Natural killer cell (primary cell): ENCODE measurements at regions not wholly inside any gene's neighbourhood (a gene's known extent, or its start where the extent isn't known, plus 50 kb on each side); places are given as distances from the start of the nearest gene placed in this dataset.

Experiments
- ATAC-seq, 3 donors: fragments of 150-1000 bp in 2 of 3; fragments of 200-7000 bp in 1 of 3; cut with Tn5 transposase; 1 replicate in 1 of 3; 2 replicates in 2 of 3; pipeline ENCODE4 v1.10.0; 2021; ENCODE audit warnings: mild to moderate bottlenecking in 2 of 3, moderate library complexity in 2 of 3
- DNase-seq, 2 donors: peaks; one replicate each; pipeline versions ENCODE4 v3.0.0 to v3.0.0-alpha.2; 2013 to 2021; ENCODE audit warnings: mixed read lengths in 1 of 2
- H3K27ac ChIP-seq: one replicate; pipeline ENCODE4 v1.5.1; 2013; ENCODE audit warnings: mild to moderate bottlenecking, low read length
- H3K27me3 ChIP-seq: one replicate; pipeline ENCODE4 v1.6.1; 2013; ENCODE audit warnings: low read length; ENCODE audit not compliant: control insufficient read depth, insufficient read depth
- H3K36me3 ChIP-seq: one replicate; pipeline ENCODE4 v1.6.1; 2013; ENCODE audit warnings: low read length; ENCODE audit not compliant: control insufficient read depth, insufficient read depth
- H3K4me1 ChIP-seq: one replicate; pipeline ENCODE4 v1.6.1; 2013; ENCODE audit warnings: low read length; ENCODE audit not compliant: control insufficient read depth, insufficient read depth
- H3K4me3 ChIP-seq: one replicate; pipeline ENCODE4 v1.5.1; 2013; ENCODE audit warnings: low read length
- H3K9me3 ChIP-seq: one replicate; pipeline ENCODE4 v1.6.1; 2013; ENCODE audit warnings: low read length; ENCODE audit not compliant: control insufficient read depth, insufficient read depth
- H3K27ac Mint-ChIP-seq, 2 donors: one replicate each; pipeline ENCODE4 v1.8.0; 2022; ENCODE audit warnings: mild to moderate bottlenecking in 2 of 2, mixed read lengths in 2 of 2, moderate library complexity in 1 of 2
- H3K27me3 Mint-ChIP-seq, 2 donors: one replicate each; pipeline ENCODE4 v1.8.0; 2022; ENCODE audit warnings: low read depth in 2 of 2, mixed read lengths in 2 of 2
- H3K36me3 Mint-ChIP-seq: one replicate; pipeline ENCODE4 v1.8.0; 2022; ENCODE audit warnings: mixed read lengths
- H3K4me1 Mint-ChIP-seq, 2 donors: one replicate each; pipeline ENCODE4 v1.8.0; 2022; ENCODE audit warnings: mixed read lengths in 2 of 2
- H3K4me3 Mint-ChIP-seq: one replicate; pipeline ENCODE4 v1.8.0; 2022; ENCODE audit warnings: mild to moderate bottlenecking, moderate library complexity, mixed read lengths
- H3K9me3 Mint-ChIP-seq, 2 donors: one replicate each; pipeline ENCODE4 v1.8.0; 2022; ENCODE audit warnings: mixed read lengths in 2 of 2
- WGBS: methylation state at CpG from one replicate; pipeline ENCODE4 v1.1.7; 2013; ENCODE audit warnings: missing lambda C conversion rate; ENCODE audit not compliant: insufficient coverage; 5-methylcytosine and 5-hydroxymethylcytosine counted together
- intact Hi-C: fragments of 100-400 bp; cut with micrococcal nuclease; formaldehyde crosslinking; loops from one replicate; pipeline ENCODE4 v1.14.2; 2022
- TF ChIP-seq, protein P1 (sequence below): fragments of 200-600 bp; IDR thresholded peaks from one replicate; pipeline ENCODE4 v1.8.0; 2022; ENCODE audit warnings: antibody characterized with exemption

DNA sequence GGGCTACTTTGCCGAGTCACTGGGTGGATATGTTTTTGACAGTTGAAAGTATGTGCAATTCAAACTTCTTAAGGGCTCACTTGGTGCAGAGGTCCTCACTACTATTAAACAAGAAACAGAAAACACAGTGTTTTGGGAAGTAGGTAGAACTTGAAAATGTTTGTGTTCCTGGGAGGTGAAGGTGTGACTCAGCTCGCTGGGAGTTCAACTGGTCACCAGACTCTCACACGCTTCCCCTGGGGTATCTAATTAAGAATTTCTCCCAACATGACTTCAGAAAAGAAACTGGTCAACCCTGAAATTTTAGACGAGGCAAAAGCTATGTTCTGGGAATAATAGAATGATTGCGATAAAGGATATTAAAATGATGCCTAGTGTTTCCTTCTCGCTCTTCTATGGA, 1039.8 kb upstream of the SEMA6D start:
- no peak overlapping the region for H3K27ac ChIP-seq
- H3K4me1 ChIP-seq, result no peaks in the 10 kb centered on the region
- peaks cover 3% of the 10 kb centered on the region for H3K9me3 ChIP-seq
- ATAC-seq (no peak), DNase-seq (no peak)
- WGBS, result 86% methylated on average over 5 of the region's 6 CpGs
- Mint-ChIP-seq H3K4me1 (no peaks in the 10 kb centered on the region), H3K4me3 (no peak overlapping the region), H3K27me3 (no peaks in the 10 kb centered on the region), H3K27ac (no peak overlapping the region), H3K9me3 (peaks cover 22 to 29% of the 10 kb centered on the region in 2 donors), H3K36me3 (no peaks in the 10 kb centered on the region)
- TF ChIP-seq, protein P1, sequence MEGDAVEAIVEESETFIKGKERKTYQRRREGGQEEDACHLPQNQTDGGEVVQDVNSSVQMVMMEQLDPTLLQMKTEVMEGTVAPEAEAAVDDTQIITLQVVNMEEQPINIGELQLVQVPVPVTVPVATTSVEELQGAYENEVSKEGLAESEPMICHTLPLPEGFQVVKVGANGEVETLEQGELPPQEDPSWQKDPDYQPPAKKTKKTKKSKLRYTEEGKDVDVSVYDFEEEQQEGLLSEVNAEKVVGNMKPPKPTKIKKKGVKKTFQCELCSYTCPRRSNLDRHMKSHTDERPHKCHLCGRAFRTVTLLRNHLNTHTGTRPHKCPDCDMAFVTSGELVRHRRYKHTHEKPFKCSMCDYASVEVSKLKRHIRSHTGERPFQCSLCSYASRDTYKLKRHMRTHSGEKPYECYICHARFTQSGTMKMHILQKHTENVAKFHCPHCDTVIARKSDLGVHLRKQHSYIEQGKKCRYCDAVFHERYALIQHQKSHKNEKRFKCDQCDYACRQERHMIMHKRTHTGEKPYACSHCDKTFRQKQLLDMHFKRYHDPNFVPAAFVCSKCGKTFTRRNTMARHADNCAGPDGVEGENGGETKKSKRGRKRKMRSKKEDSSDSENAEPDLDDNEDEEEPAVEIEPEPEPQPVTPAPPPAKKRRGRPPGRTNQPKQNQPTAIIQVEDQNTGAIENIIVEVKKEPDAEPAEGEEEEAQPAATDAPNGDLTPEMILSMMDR, result no peak
- intact Hi-C loops, result no loop called here
- no peaks in the 10 kb centered on the region for H3K27me3 ChIP-seq
- H3K4me3 ChIP-seq, result no peak overlapping the region
- H3K36me3 ChIP-seq, result no peaks in the 10 kb centered on the region

DNA sequence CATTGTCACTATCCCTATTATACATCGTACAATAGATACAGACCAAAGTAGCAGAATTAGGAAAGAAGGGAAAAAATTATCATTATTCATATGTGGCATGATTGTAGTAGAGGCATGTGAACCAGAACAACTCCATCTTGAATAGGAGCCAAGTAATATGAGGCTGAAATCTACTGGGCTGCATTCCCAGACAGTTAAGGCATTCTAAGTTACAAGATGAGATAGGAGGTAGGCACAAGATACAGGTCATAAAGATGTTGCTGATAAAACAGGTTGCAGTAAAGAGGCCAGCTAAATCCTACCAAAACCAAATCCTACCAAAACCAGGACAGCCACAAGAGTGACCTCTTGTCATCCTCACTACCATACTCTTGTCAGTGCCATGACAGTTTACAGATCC, 1035.4 kb upstream of the SEMA6D start:
- Mint-ChIP-seq H3K9me3 (peaks cover 16 to 23% of the 10 kb centered on the region in 2 donors), H3K4me3 (no peak overlapping the region), H3K4me1 (no peaks in the 10 kb centered on the region), H3K27ac (no peak overlapping the region), H3K27me3 (no peaks in the 10 kb centered on the region), H3K36me3 (no peaks in the 10 kb centered on the region)
- TF ChIP-seq, protein P1, result no peak
- no peaks in the 10 kb centered on the region for H3K36me3 ChIP-seq
- H3K9me3 ChIP-seq, result peaks cover 3% of the 10 kb centered on the region
- WGBS, result no CpG with 5 or more reads among the region's 1 CpG
- intact Hi-C loops, result no loop called here
- H3K4me3 ChIP-seq, result no peak overlapping the region
- no peak for DNase-seq
- no peak for ATAC-seq
- H3K4me1 ChIP-seq, result no peaks in the 10 kb centered on the region
- no peaks in the 10 kb centered on the region for H3K27me3 ChIP-seq
- H3K27ac ChIP-seq, result no peak overlapping the region

DNA sequence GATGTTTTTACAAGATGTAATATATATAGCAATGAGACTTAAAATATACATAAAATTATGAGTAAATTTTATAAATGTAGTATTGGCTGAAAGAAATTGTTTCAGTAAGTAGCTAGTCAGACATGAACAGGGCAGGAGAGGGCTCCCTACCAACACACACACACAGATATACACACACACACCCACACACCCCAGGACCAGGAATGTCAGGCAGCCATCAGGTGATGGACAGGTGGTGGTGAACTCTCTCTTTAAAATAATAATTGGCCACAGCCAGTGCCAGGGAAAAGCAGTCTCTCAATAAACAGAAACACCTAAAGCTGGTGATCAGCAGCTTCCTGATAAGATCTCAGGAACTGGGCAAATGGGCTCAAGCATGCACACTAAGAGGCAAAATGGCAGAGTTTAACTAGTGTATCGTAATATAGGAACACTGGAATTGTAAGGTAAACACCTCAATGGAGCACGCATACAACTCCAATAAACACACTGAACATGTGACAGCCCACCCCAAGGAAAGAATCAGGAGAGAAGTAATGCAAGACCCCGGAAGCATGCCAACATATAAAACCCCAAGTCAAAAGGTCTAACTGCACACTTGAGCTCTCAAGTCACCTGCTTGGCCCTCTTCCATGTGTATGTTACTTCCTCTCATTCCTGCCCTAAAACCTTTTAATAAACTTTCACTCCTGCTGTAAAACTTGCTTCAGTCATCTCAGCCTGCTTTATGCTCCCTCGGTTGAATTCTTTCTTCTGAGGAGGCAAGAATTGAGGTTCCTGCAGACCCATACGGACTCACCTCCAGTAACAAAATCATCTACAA, 1034.1 kb upstream of the SEMA6D start:
- ATAC-seq (no peak), DNase-seq (no peak)
- peaks cover 14 to 20% of the 10 kb centered on the region in 2 donors for H3K9me3 Mint-ChIP-seq
- WGBS, result 93% methylated on average over 4 of the region's 5 CpGs
- TF ChIP-seq, protein P1, result no peak
- intact Hi-C loops, result no loop called here
- no peak overlapping the region for H3K27ac Mint-ChIP-seq
- H3K4me1 Mint-ChIP-seq, result no peaks in the 10 kb centered on the region
- H3K4me3 Mint-ChIP-seq, result no peak overlapping the region
- no peak overlapping the region for H3K4me3 ChIP-seq
- peaks cover 3% of the 10 kb centered on the region for H3K9me3 ChIP-seq
- no peaks in the 10 kb centered on the region for H3K36me3 ChIP-seq
- H3K27me3 ChIP-seq, result no peaks in the 10 kb centered on the region
- H3K4me1 ChIP-seq, result no peaks in the 10 kb centered on the region
- H3K27me3 Mint-ChIP-seq, result no peaks in the 10 kb centered on the region
- H3K27ac ChIP-seq, result no peak overlapping the region
- H3K36me3 Mint-ChIP-seq, result no peaks in the 10 kb centered on the region

- ATAC-seq, result no peak
- intact Hi-C loops, result no loop called here
- Histone ChIP-seq H3K27me3 (no peaks in the 10 kb centered on the region), H3K27ac (no peak overlapping the region), H3K9me3 (no peaks in the 10 kb centered on the region), H3K36me3 (no peaks in the 10 kb centered on the region), H3K4me1 (no peaks in the 10 kb centered on the region), H3K4me3 (no peak overlapping the region)
- Mint-ChIP-seq H3K27ac (no peak overlapping the region), H3K27me3 (no peaks in the 10 kb centered on the region), H3K4me3 (no peak overlapping the region), H3K36me3 (no peaks in the 10 kb centered on the region), H3K4me1 (no peaks in the 10 kb centered on the region), H3K9me3 (peaks cover 11 to 14% of the 10 kb centered on the region in 2 donors)
- TF ChIP-seq, protein P1, result no peak
- no peak for DNase-seq
- no CpG with 5 or more reads among the region's 1 CpG for WGBS
Measured at GRCh38 chr15:46685096-46685495, 1032.2 kb upstream of the SEMA6D start.
